ENCODE measurements at regions not wholly inside any gene's neighbourhood (a gene's known extent, or its start where the extent isn't known, plus 50 kb on each side); places are given as distances from the start of the nearest gene placed in this dataset.

DNA sequence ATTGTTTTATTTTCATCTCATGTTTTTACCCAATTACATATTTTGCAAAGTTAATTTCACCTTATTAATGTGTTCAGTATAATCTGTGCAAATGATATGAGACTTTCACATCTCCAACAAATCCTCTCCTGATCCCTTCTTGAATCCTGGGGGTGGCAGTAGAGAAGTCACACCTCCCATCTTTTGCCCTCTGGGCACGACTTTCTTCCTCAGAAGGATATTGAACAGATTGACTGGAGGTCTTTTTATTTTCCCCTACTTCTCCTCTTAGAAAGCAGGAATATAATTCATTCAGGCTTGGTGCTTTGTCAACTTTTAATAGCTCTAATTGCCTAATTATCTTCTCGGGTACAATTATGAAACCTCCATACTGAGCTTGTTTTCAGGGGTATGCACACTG, 1037.1 kb upstream of the NUDT12 start:
- no peak overlapping the region for H3K4me3 ChIP-seq (ENCODE audit: low read depth, low read length)
- DNase-seq (ENCODE audit: low read depth) = no peak
- in situ Hi-C loops (cut with HindIII; ENCODE audit: low sequenced_read_pairs) = no loop called here
- TF ChIP-seq, protein P1, sequence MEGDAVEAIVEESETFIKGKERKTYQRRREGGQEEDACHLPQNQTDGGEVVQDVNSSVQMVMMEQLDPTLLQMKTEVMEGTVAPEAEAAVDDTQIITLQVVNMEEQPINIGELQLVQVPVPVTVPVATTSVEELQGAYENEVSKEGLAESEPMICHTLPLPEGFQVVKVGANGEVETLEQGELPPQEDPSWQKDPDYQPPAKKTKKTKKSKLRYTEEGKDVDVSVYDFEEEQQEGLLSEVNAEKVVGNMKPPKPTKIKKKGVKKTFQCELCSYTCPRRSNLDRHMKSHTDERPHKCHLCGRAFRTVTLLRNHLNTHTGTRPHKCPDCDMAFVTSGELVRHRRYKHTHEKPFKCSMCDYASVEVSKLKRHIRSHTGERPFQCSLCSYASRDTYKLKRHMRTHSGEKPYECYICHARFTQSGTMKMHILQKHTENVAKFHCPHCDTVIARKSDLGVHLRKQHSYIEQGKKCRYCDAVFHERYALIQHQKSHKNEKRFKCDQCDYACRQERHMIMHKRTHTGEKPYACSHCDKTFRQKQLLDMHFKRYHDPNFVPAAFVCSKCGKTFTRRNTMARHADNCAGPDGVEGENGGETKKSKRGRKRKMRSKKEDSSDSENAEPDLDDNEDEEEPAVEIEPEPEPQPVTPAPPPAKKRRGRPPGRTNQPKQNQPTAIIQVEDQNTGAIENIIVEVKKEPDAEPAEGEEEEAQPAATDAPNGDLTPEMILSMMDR (IDR thresholded peaks at IDR 0.05; ENCODE audit: low read depth, low read length, missing control alignments) = no peak

DNA sequence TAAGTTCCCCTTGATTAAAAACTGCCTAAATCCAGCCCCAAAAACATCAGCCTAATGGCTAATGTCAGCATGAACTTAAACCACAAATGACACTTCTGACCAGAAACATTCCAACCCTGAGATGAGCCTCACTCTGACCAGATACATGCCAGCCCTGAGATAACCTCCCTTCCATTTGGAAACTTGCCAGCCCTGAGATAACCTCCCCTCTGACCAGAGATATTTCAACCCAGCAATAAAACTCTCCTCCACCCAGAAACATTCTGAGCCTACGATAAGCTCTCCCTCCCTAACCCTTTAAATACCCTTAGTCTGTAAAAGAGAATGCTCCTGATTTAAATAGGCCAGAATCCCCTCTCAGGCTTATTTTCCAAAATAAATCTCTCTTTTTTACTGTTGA, 1035.7 kb upstream of the NUDT12 start:
- no peak for DNase-seq (ENCODE audit: low read depth)
- TF ChIP-seq, protein P1 (IDR thresholded peaks at IDR 0.05; ENCODE audit: low read depth, low read length, missing control alignments) = no peak
- in situ Hi-C loops (cut with HindIII; ENCODE audit: low sequenced_read_pairs) = no loop called here

DNA sequence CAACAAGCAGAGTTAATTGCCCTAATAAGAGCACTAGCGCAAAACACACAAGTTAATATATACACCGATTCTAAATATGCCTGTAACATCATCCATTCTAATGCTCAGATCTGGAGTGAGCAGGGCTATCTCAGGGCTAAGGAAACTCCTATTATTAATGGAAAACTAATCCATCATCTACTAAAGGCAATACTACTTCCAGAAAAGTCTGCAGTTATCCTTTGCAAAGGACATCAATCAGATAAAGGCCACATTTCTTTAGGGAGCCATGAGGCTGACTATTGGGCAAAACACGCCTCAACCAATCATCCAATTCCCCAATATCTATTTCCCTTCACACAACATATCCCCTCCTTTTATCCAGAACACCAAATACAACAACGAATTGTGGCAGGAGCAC, 1032.3 kb upstream of the NUDT12 start:
- TF ChIP-seq, protein P1 (IDR thresholded peaks at IDR 0.05; ENCODE audit: low read depth, low read length, missing control alignments) = no peak
- no peak overlapping the region for H3K4me3 ChIP-seq (ENCODE audit: low read depth, low read length)
- DNase-seq (ENCODE audit: low read depth) = no peak
- in situ Hi-C loops (cut with HindIII; ENCODE audit: low sequenced_read_pairs) = no loop called here

More for the DNA sequence above, 1035.7 kb upstream of the NUDT12 start:
- no peak overlapping the region for H3K4me3 ChIP-seq (ENCODE audit: low read depth, low read length)

DNA sequence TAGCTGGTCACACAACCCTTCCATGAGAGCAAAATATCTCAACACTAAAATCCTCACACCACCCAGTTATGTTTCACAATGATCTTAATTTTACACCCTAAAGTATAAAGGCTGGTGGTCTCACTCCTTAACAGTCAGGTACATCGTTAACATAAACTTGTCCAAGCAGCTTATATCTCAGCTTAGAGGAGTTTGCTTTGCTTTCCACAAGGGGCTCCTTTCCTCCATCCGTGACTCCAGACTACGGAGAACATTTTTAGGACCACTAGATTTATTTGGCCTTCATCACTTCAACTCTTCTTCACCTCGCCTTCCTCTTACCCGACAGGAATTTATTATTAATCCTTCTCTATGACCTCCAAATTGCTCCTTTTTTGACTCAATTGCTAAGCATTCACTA, 1014.1 kb upstream of the NUDT12 start:
- in situ Hi-C loops (cut with HindIII; ENCODE audit: low sequenced_read_pairs) = no loop called here
- DNase-seq (ENCODE audit: low read depth) = no peak

DNA sequence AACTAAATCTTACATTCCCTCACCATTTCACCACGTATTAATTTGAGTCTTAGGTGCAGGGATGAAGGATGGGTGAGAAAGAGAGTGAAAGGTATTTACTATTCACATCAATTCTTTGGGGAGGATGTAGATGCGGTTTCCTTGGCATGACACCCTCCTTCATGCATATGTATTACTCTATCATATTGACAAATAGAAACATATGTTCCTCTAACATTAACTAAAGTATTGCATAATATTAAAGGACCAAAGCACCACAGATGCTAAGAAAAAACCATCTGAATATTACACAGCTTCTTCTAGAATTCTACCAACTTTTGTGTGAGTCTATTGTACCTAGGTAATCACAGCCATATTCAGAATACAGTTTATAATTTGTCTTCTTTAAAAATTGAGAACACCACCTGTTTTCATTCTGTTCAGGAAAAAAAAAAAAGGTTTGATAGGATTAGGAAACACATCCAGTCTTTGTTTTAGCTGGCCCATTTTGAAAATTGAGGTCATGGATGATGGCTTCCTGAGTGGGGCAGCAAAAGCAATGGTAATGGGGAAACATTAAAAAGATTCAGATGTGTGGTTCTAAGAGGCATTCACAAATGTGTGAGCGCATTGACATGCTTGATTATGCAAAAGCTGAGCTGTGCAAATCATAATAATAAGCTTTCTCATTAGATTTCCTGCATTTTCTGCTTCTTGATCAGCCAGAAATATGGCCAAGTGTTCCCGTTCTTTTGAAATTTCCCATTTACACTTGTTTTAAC, 1011.5 kb upstream of the NUDT12 start:
- TF ChIP-seq, protein P1 (IDR thresholded peaks at IDR 0.05; ENCODE audit: low read depth, low read length, missing control alignments) = no peak
- no peak for DNase-seq (ENCODE audit: low read depth)
- H3K4me3 ChIP-seq (ENCODE audit: low read depth, low read length) = no peak overlapping the region
- in situ Hi-C loops (cut with HindIII; ENCODE audit: low sequenced_read_pairs) = no loop called here

More for the DNA sequence above, 1014.1 kb upstream of the NUDT12 start:
- TF ChIP-seq, protein P1 (IDR thresholded peaks at IDR 0.05; ENCODE audit: low read depth, low read length, missing control alignments) = no peak
- H3K4me3 ChIP-seq (ENCODE audit: low read depth, low read length) = no peak overlapping the region

DNA sequence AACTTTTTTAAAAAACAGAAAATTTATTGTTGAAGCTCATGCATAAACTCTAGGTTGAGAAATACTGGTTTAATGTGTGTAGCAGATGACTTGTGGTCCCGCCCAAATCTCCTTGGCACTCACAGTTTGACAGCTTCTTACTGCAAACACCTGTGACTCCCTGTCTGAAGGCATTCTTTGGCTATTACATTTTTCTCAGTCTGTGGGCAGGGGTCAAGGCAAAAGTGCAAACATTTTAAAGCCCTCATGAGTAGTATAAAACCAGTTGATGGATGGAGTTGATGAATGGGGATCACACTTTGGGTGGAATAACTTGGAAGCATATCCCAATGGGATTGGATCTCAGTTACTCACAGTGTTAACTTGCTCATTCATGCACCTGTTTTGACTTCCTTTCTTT, 1007.0 kb upstream of the NUDT12 start:
- H3K4me3 ChIP-seq (ENCODE audit: low read depth, low read length) = no peak overlapping the region
- no peak for DNase-seq (ENCODE audit: low read depth)
- in situ Hi-C loops (cut with HindIII; ENCODE audit: low sequenced_read_pairs) = no loop called here
- TF ChIP-seq, protein P1 (IDR thresholded peaks at IDR 0.05; ENCODE audit: low read depth, low read length, missing control alignments) = no peak
